ENCODE measurements at regions not wholly inside any gene's neighbourhood (a gene's known extent, or its start where the extent isn't known, plus 50 kb on each side); places are given as distances from the start of the nearest gene placed in this dataset.

- TF ChIP-seq EP300 (IDR thresholded peaks at IDR 0.05; ENCODE audit: borderline replicate concordance) = no peak
- no peak for TF ChIP-seq YY1 (IDR thresholded peaks at IDR 0.05; ENCODE audit: low read depth)
- TF ChIP-seq RAD21 (IDR thresholded peaks at IDR 0.05; ENCODE audit: low read depth) = no peak
- TF ChIP-seq TEAD4 (IDR thresholded peaks at IDR 0.05) = no peak
- no peak for TF ChIP-seq TAF1 (IDR thresholded peaks at IDR 0.05; ENCODE audit: low read depth)
- no peak for TF ChIP-seq CREB1 (IDR thresholded peaks at IDR 0.05; ENCODE audit: low read depth)
- TF ChIP-seq NFIC (IDR thresholded peaks at IDR 0.05) = no peak
- no peak for TF ChIP-seq FOXM1 (IDR thresholded peaks at IDR 0.05; ENCODE audit: borderline replicate concordance, low read depth)
- TF ChIP-seq TCF12 (IDR thresholded peaks at IDR 0.05; ENCODE audit: low read depth) = no peak
- TF ChIP-seq CEBPB (IDR thresholded peaks at IDR 0.05) = no peak
- no peak for TF ChIP-seq USF1 (IDR thresholded peaks at IDR 0.05)
- TF ChIP-seq REST (IDR thresholded peaks at IDR 0.05; ENCODE audit: low read depth) = no peak
- no peak for TF ChIP-seq ZBTB7A (IDR thresholded peaks at IDR 0.05; ENCODE audit: low read depth)
- no peak for TF ChIP-seq MAX (IDR thresholded peaks at IDR 0.05)
- no peak for TF ChIP-seq EGR1 (IDR thresholded peaks at IDR 0.05)
Measured at GRCh38 chr2:195590861-195591205, 66.2 kb upstream of the SLC39A10 start.

DNA sequence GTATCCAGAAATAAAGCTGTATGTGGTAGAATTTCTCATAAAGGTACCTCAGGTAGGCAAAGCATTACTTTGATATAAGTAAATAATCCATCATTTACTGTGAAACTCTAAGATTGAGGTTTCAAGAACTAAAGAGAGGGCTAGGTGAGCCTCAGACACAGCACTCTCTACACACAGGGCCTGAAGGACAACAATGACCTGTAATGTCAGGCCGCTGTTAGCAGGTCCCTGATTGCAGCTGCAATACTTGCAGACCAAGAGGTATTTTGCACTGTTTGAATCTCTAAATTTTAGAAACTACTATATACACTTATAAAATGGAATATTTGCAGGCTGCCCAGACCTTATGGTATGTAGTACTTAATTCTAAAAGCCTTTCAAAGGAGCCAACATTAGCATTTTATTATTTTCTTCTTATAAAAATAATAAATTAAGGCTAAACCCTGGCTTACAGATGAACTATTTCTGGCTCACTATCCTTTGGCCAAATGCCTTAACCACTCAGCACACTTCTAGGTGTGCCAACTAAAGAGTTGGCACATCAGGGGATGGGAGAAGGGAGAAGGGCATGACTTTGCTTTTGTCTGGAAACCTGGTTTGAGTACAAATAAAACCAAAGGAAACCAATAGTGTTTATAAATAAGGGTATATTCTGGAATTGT is 66.7 kb upstream of the SLC39A10 start:
- no peak for TF ChIP-seq MAX (IDR thresholded peaks at IDR 0.05)
- TF ChIP-seq TEAD4 (IDR thresholded peaks at IDR 0.05) = no peak
- TF ChIP-seq CEBPB (IDR thresholded peaks at IDR 0.05) = no peak
- TF ChIP-seq YY1 (IDR thresholded peaks at IDR 0.05; ENCODE audit: low read depth) = no peak
- TF ChIP-seq FOXM1 (IDR thresholded peaks at IDR 0.05; ENCODE audit: borderline replicate concordance, low read depth) = no peak
- TF ChIP-seq REST (IDR thresholded peaks at IDR 0.05; ENCODE audit: low read depth) = no peak
- no peak for TF ChIP-seq EGR1 (IDR thresholded peaks at IDR 0.05)
- TF ChIP-seq ZBTB7A (IDR thresholded peaks at IDR 0.05; ENCODE audit: low read depth) = no peak
- TF ChIP-seq CREB1 (IDR thresholded peaks at IDR 0.05; ENCODE audit: low read depth) = no peak
- TF ChIP-seq USF1 (IDR thresholded peaks at IDR 0.05) = no peak

- TF ChIP-seq EGR1 (IDR thresholded peaks at IDR 0.05) (no peak), NFIC (IDR thresholded peaks at IDR 0.05) (no peak), MAX (IDR thresholded peaks at IDR 0.05) (no peak), ZBTB7A (IDR thresholded peaks at IDR 0.05; ENCODE audit: low read depth) (no peak), CREB1 (IDR thresholded peaks at IDR 0.05; ENCODE audit: low read depth) (no peak), USF1 (IDR thresholded peaks at IDR 0.05) (no peak), CEBPB (IDR thresholded peaks at IDR 0.05) (no peak), REST (IDR thresholded peaks at IDR 0.05; ENCODE audit: low read depth) (no peak), FOXM1 (IDR thresholded peaks at IDR 0.05; ENCODE audit: borderline replicate concordance, low read depth) (no peak), YY1 (IDR thresholded peaks at IDR 0.05; ENCODE audit: low read depth) (no peak), TEAD4 (IDR thresholded peaks at IDR 0.05) (no peak), RAD21 (IDR thresholded peaks at IDR 0.05; ENCODE audit: low read depth) (no peak), TAF1 (IDR thresholded peaks at IDR 0.05; ENCODE audit: low read depth) (no peak), EP300 (IDR thresholded peaks at IDR 0.05; ENCODE audit: borderline replicate concordance) (no peak), TCF12 (IDR thresholded peaks at IDR 0.05; ENCODE audit: low read depth) (no peak)
Measured at GRCh38 chr2:195587966-195588365, 69.1 kb upstream of the SLC39A10 start.
